ENCODE measurements at regions not wholly inside any gene's neighbourhood (a gene's known extent, or its start where the extent isn't known, plus 50 kb on each side); places are given as distances from the start of the nearest gene placed in this dataset.
A peak's percentile ranks its signal among the peaks of the same experiment; 100 is the strongest.
"Not testable (repeated sequence)": the region's sequence is repeated elsewhere in the genome, so short reads cannot be mapped to it uniquely, and the experiment has no call there.

DNA sequence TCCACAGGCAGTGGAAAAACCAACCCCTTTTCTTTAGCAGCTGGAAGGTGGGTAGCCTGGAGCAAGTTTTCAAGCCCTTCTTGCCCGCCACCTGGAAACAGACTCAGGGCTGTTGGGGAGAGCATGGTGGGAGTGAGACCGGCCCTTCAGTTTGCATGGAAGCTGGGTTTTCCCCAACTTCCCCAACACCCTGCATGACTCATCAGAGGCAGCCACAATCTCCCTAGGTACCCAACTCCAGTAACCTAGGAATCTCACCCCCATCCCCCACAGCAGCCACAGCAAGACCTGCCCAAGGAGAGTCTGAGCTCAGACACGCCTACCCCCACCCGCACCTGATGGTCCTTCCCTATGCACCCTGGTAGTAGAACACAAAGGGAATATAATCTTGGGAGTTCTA, 86.3 kb upstream of the IRAK1BP1 start:
- Mint-ChIP-seq H3K27me3 (ENCODE audit: low read depth) (peaks cover 10% of the 10 kb centered on the region), H3K36me3 (ENCODE audit: low read depth) (peaks cover 4% of the 10 kb centered on the region), H3K4me3 (ENCODE audit: unreplicated experiment) (no peak overlapping the region), H3K4me1 (ENCODE audit: low read depth) (no peaks in the 10 kb centered on the region), H3K27ac (ENCODE audit: unreplicated experiment) (no peak overlapping the region), H3K9me3 (ENCODE audit: low read depth) (peaks cover 16% of the 10 kb centered on the region)
- TF ChIP-seq, protein P1, sequence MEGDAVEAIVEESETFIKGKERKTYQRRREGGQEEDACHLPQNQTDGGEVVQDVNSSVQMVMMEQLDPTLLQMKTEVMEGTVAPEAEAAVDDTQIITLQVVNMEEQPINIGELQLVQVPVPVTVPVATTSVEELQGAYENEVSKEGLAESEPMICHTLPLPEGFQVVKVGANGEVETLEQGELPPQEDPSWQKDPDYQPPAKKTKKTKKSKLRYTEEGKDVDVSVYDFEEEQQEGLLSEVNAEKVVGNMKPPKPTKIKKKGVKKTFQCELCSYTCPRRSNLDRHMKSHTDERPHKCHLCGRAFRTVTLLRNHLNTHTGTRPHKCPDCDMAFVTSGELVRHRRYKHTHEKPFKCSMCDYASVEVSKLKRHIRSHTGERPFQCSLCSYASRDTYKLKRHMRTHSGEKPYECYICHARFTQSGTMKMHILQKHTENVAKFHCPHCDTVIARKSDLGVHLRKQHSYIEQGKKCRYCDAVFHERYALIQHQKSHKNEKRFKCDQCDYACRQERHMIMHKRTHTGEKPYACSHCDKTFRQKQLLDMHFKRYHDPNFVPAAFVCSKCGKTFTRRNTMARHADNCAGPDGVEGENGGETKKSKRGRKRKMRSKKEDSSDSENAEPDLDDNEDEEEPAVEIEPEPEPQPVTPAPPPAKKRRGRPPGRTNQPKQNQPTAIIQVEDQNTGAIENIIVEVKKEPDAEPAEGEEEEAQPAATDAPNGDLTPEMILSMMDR (IDR thresholded peaks at IDR 0.05), result no peak
- DNase-seq (ENCODE audit: low spot score), result no peak

DNA sequence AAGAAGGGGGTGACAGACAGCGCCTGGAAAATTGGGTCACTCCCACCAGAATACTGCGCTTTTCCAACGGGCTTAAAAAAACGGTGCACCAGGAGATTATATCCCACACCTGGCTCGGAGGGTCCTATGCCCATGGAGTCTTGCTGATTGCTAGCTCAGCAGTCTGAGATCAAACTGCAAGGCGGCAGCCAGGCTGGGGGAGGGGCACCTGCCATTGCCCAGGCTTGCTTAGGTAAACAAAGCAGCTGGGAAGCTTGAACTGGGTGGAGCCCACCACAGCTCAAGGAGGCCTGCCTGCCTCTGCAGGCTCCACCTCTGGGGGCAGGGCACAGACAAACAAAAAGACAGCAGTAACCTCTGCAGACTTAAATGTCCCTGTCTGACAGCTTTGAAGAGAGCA, 84.0 kb upstream of the IRAK1BP1 start:
- not testable (repeated sequence) for H3K27me3 Mint-ChIP-seq (ENCODE audit: low read depth); H3K27ac Mint-ChIP-seq (ENCODE audit: unreplicated experiment); H3K4me1 Mint-ChIP-seq (ENCODE audit: low read depth); H3K36me3 Mint-ChIP-seq (ENCODE audit: low read depth); H3K4me3 Mint-ChIP-seq (ENCODE audit: unreplicated experiment); DNase-seq (ENCODE audit: low spot score)
- H3K9me3 Mint-ChIP-seq (ENCODE audit: low read depth), result peaks cover 16% of the 10 kb centered on the region

DNA sequence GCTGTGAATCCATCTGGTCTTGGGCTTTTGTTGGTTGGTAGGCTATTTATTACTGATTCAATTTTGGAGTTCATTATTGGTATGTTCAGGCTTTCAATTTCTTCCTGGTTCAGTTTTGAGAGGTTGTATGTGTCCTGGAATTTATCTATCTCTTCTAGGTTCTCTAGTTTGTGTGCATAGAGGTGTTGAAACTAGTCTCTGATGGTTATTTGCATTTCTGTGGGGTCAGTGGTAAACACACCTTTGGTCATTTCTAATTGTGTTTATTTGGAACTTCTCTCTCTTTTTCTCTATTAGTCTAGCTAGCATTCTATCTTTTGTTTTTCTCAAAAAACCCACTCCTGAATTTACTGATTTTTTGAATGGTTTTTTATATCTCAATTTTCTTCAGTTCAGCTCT, 70.1 kb upstream of the IRAK1BP1 start:
- Mint-ChIP-seq H3K27ac (ENCODE audit: unreplicated experiment) (no peak overlapping the region), H3K36me3 (ENCODE audit: low read depth) (peaks cover 2% of the 10 kb centered on the region), H3K9me3 (ENCODE audit: low read depth) (peaks cover 37% of the 10 kb centered on the region), H3K4me3 (ENCODE audit: unreplicated experiment) (no peak overlapping the region), H3K27me3 (ENCODE audit: low read depth) (peaks cover 12% of the 10 kb centered on the region), H3K4me1 (ENCODE audit: low read depth) (no peaks in the 10 kb centered on the region)
- TF ChIP-seq, protein P1 (IDR thresholded peaks at IDR 0.05), result no peak
- no peak for DNase-seq (ENCODE audit: low spot score)

DNA sequence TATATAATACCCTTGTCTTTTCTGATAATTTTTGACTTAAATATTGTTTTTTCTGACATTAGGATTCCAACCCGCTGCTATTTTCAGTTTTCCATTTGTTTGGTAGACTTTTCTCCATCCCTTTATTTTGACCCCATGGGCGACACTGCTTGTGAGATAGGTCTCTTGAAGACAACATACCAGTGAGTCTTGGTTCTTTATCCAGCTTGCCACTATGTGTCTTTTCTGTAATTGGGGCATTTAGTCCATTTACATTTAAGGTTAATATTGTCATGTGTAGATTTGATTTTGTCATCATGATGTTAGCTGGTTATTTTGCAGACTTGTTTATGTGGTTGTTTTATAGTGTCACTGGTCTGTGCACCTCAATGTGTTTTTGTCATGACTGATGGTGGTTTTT, 67.7 kb upstream of the IRAK1BP1 start:
- H3K4me3 Mint-ChIP-seq (ENCODE audit: unreplicated experiment), result no peak overlapping the region
- no peak overlapping the region for H3K27ac Mint-ChIP-seq (ENCODE audit: unreplicated experiment)
- H3K9me3 Mint-ChIP-seq (ENCODE audit: low read depth), result peaks cover 49% of the 10 kb centered on the region
- peaks cover 13% of the 10 kb centered on the region for H3K27me3 Mint-ChIP-seq (ENCODE audit: low read depth)
- DNase-seq (ENCODE audit: low spot score), result no peak
- peaks cover 2% of the 10 kb centered on the region for H3K36me3 Mint-ChIP-seq (ENCODE audit: low read depth)
- H3K4me1 Mint-ChIP-seq (ENCODE audit: low read depth), result no peaks in the 10 kb centered on the region
- TF ChIP-seq, protein P1 (IDR thresholded peaks at IDR 0.05), result no peak

DNA sequence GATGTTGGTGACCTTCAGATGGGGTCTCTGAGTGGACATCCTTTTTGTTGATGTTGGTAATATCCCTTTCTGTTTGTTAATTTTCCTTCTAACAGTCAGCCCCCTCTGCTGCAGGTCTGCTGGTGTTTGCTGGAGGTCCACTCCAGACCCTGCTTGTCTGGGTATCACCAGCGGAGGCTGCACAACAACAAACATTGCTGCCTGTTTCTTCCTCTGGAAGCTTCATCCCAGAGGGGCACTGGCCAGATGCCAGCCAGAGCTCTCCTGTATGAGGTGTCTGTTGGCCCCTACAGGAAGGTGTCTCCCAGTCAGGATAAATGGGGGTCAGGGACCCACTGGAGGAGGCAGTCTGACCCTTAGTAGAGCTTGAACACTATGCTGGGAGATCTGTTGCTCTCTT, 60.6 kb upstream of the IRAK1BP1 start:
- H3K36me3 Mint-ChIP-seq (ENCODE audit: low read depth); DNase-seq (ENCODE audit: low spot score); H3K4me3 Mint-ChIP-seq (ENCODE audit: unreplicated experiment); H3K27me3 Mint-ChIP-seq (ENCODE audit: low read depth); H3K27ac Mint-ChIP-seq (ENCODE audit: unreplicated experiment); H3K4me1 Mint-ChIP-seq (ENCODE audit: low read depth): not testable (repeated sequence)
- H3K9me3 Mint-ChIP-seq (ENCODE audit: low read depth), result peaks cover 21% of the 10 kb centered on the region

DNA sequence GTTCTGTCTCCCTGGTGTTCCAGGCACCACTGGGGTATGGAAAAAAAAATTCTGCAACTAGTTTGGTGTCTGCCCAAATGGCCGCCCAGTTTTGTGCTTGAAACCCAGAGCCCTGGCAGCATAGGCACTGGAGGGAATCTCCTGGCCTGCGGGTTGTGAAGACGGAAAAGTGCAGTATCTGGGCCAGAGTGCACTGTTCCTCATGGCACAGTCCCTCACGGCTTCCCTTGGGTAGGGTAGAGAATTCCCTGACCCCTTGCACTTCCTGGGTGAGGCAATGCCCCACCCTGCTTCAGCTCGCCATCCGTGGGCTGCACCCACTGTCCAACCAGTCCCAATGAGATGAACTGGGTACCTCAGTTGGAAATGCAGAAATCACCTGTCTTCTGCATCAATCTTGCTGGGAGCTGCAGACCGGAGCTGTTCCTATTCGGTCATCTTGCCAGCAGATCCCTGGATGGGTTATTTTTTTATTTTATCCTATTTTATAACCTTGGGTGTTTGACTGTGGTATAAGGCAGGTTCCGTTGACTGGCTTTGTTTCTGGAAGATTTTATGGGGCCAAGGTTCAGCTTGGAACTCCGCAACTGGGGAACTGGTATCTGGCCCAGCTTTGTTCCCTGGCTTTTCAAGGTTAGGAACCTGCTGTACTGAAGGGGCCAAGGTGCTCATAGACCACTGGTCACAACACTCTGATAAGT, 59.5 kb upstream of the IRAK1BP1 start:
- H3K27me3 Mint-ChIP-seq (ENCODE audit: low read depth); H3K4me3 Mint-ChIP-seq (ENCODE audit: unreplicated experiment): not testable (repeated sequence)
- H3K9me3 Mint-ChIP-seq (ENCODE audit: low read depth), result peaks cover 18% of the 10 kb centered on the region

DNA sequence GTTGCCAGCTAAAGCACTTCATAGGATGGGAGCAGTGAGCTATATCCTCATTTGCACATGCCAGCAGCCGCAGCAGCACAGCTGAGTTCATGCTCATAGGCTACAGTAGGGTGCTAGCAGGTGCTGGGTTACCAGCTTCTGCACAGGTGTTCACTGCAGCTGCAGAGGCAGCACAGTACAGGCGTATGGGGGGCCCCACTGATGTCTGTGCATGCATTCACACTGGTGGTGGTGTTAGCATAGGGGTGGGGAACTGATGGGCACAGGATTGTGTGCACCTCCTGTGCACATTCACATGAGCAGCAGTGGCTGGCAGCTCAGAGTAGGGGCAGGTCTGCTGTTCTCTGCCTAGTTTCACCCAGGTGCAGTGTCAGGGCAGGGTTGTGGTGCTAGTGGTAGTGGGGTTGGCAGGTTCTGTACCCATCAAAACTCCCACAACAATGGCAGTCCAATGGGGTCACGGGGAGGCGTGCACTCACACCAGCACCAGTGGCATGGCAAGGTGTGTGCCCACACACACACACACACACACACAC, 58.9 kb upstream of the IRAK1BP1 start:
- Mint-ChIP-seq H3K36me3 (ENCODE audit: low read depth) (peaks cover 2% of the 10 kb centered on the region), H3K27ac (ENCODE audit: unreplicated experiment) (no peak overlapping the region), H3K4me3 (ENCODE audit: unreplicated experiment) (no peak overlapping the region), H3K27me3 (ENCODE audit: low read depth) (peaks cover 13% of the 10 kb centered on the region), H3K4me1 (ENCODE audit: low read depth) (no peaks in the 10 kb centered on the region), H3K9me3 (ENCODE audit: low read depth) (peaks cover 17% of the 10 kb centered on the region)
- peak; percentile 72 for DNase-seq (ENCODE audit: low spot score)
- TF ChIP-seq, protein P1 (IDR thresholded peaks at IDR 0.05), result no peak

More for the DNA sequence above, 59.5 kb upstream of the IRAK1BP1 start:
- peak; percentile 34 for DNase-seq (ENCODE audit: low spot score)
- not testable (repeated sequence) for H3K36me3 Mint-ChIP-seq (ENCODE audit: low read depth); H3K4me1 Mint-ChIP-seq (ENCODE audit: low read depth); H3K27ac Mint-ChIP-seq (ENCODE audit: unreplicated experiment)

Measured in chondrocyte (in vitro differentiated cells).